Ovary (tissue), 7 donors: ENCODE measurements at regions not wholly inside any gene's neighbourhood (a gene's known extent, or its start where the extent isn't known, plus 50 kb on each side); places are given as distances from the start of the nearest gene placed in this dataset.
A peak's percentile ranks its signal among the peaks of the same experiment; 100 is the strongest.

Experiments
- DNase-seq, 5 donors: peaks; one replicate each; pipeline ENCODE4 v3.0.0-alpha.2; 2019 to 2020
- H3K27ac ChIP-seq, 2 donors: fragments of 200-600 bp; one replicate each; pipeline versions ENCODE4 v1.5.1 to v1.8.0; 2019 to 2022
- H3K27me3 ChIP-seq: fragments of 200-600 bp; one replicate; pipeline ENCODE4 v1.8.0; 2022
- H3K36me3 ChIP-seq: fragments of 200-600 bp; sonication (generic); one replicate; pipeline ENCODE4 v1.5.1; 2019
- H3K4me1 ChIP-seq: one replicate; pipeline ENCODE4 v1.8.1; 2013; ENCODE audit warnings: mild to moderate bottlenecking, moderate library complexity; ENCODE audit not compliant: insufficient read depth
- H3K4me3 ChIP-seq: fragments of 200-600 bp; sonication (generic); one replicate; pipeline ENCODE4 v1.5.1; 2017
- H3K9me3 ChIP-seq, 2 donors: fragments of 200-600 bp in 1 of 2; sonication (generic) in 1 of 2; one replicate each; pipeline versions ENCODE4 v1.5.1 to v1.8.1; 2013 to 2019; ENCODE audit warnings: mild to moderate bottlenecking in 1 of 2, moderate library complexity in 1 of 2
- CTCF ChIP-seq, 3 donors: fragments of 450-650 bp in 2 of 3; fragments of 200-600 bp in 1 of 3; IDR thresholded peaks; one replicate each; pipeline versions ENCODE4 v1.5.1 to v1.8.0; 2016 to 2022; ENCODE audit warnings: antibody characterized with exemption in 3 of 3, mild to moderate bottlenecking in 1 of 3
- EP300 ChIP-seq: sonication (generic); formaldehyde crosslinking; IDR thresholded peaks from one replicate; pipeline ENCODE4 v1.6.1; 2017; ENCODE audit warnings: antibody characterized with exemption
- POLR2A ChIP-seq: fragments of 450-650 bp; IDR thresholded peaks from one replicate; pipeline ENCODE4 v1.6.1; 2017; ENCODE audit warnings: antibody characterized with exemption, mild to moderate bottlenecking, moderate library complexity
- whole genome bisulfite sequencing, 3 donors: extraction: QIAGEN DNeasy Blood & Tissue Kit in 1 of 3; methylation state at CpG; one replicate each; pipeline versions ENCODE4 v1.1.5 to v1.1.7; 2013 to 2017; 5-methylcytosine and 5-hydroxymethylcytosine counted together
- intact Hi-C, 4 donors: fragments of 100-400 bp; cut with DNase I; formaldehyde crosslinking; loops; one replicate each; pipeline versions ENCODE4 v1.11.0 to v1.15.1; 2022 to 2023
- donor health status: DM: no; HTN: no; CAD: no; lungs with moderate emphysema.
- donor health status: DM: no; HTN: no; CAD: no.
- donor health status: Bipolar disorder and iron deficiency.
- donor health status: DM: no; HTN: no; CAD: no.
- donor health status: DM: yes; HTN: yes; CAD: no.

DNA sequence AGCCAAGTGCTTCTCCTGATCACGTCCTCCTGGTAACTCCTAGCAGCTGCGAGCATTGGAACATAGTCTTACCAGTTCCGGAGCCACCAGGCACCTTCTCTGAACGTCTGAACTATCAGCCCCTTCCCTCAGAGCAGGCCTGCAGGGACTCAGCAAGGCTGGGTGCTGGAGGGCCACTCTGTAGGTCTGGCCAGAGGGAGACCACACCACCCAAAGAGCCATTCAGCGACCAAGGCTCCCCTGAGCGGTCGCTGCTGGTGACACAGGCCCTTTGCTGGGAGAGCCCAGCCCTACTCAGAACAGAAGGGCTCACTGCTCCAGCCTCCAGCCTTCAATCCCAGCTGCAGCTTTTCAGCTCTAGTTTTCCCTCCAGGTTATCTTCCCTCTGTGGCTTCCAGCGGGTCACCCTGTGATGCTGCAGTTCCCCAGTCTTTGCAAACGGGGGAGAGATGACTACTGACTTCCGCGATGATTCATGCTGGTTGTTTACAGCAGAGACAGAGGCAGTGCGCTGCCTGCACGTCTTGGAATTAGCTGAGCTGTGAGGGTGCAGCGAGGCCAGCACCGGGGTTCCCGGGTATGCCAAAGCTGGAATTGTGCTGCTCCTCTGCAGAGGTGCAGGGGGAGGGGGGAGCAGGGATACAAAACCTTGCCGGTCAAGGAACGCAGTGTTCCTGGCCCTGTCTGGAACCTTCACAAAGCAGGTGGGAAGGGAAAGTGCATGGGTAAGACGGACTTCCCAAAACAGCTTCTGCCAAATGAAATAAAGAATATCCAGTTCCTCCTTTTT is 161.4 kb downstream of the LY86 start:
- H3K4me1 ChIP-seq = peaks cover 9% of the 10 kb centered on the region
- WGBS, 3 donors = 13 to 24% (median 17%) methylated on average over 19 of the region's 19 CpGs
- DNase-seq = peak; percentile 83 to 88 (median 84)
- intact Hi-C loops = no loop called here
- no peaks in the 10 kb centered on the region for H3K27me3 ChIP-seq
- peak overlapping the region in 1 of 2 donors; percentile 47 for H3K27ac ChIP-seq
- no peak overlapping the region for H3K4me3 ChIP-seq
- H3K9me3 ChIP-seq = no peaks in the 10 kb centered on the region
- no peaks in the 10 kb centered on the region for H3K36me3 ChIP-seq
- TF ChIP-seq EP300 (no peak), POLR2A (no peak), CTCF (IDR thresholded peaks at IDR 0.05) (no peak)

GRCh38 chr6:6750594-6751265 is 162.2 kb downstream of the LY86 start:
- WGBS, 3 donors = 75 to 86% (median 85%) methylated on average over 10 of the region's 10 CpGs
- intact Hi-C loops = no loop called here
- no peak overlapping the region for H3K27ac ChIP-seq

DNA sequence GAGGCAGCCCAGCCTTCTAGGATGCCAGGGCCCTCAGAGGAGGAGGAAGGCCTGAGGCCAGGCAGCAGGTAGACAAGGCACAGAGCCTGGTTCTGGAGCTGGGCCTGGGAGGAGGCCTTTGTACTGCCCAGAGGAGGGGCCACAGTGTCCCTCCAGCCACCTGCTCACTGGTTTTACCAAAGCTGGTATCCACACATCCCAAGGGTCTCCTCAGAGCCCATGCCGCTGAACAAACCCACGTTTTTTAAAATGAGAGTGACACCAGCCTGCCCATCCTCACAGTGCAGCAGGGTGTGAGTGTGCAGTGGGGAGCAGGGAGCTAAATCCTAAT is 162.7 kb downstream of the LY86 start:
- H3K27ac ChIP-seq = no peak overlapping the region
- WGBS, 3 donors = 85 to 97% (median 91%) methylated on average over 2 of the region's 2 CpGs
- H3K4me3 ChIP-seq = no peak overlapping the region
- TF ChIP-seq CTCF (IDR thresholded peaks at IDR 0.05) (no peak), POLR2A (no peak), EP300 (no peak)
- no peaks in the 10 kb centered on the region for H3K9me3 ChIP-seq
- no peaks in the 10 kb centered on the region for H3K36me3 ChIP-seq
- no peaks in the 10 kb centered on the region for H3K27me3 ChIP-seq
- DNase-seq = no peak
- intact Hi-C loops = no loop called here
- peaks cover 9% of the 10 kb centered on the region for H3K4me1 ChIP-seq

More at GRCh38 chr6:6750594-6751265, 162.2 kb downstream of the LY86 start:
- TF ChIP-seq POLR2A (no peak), CTCF (IDR thresholded peaks at IDR 0.05) (no peak), EP300 (no peak)
- Histone ChIP-seq H3K36me3 (no peaks in the 10 kb centered on the region), H3K4me1 (peaks cover 9% of the 10 kb centered on the region), H3K9me3 (no peaks in the 10 kb centered on the region), H3K4me3 (no peak overlapping the region), H3K27me3 (no peaks in the 10 kb centered on the region)
- DNase-seq = peak in 2 of 5 donors; percentile 37 to 47

DNA sequence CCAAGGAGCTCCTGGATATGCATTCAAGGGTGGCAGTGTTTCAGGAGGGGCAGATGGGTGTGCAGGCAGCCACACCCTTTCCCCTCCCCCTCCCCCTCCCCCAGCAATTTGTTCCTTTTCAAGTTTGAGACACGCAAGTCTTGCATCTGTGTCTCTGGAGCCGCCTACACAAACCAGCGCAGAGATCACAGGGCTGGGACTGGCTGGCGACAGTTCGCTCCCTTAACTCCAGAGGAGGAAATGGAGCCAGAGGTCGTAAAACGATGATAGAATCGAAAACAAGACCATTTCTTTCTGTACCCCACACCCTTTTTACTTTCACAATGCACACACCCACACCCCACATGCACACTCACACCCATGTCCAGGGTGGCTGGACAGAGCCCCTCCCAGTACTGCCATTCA is 163.1 kb downstream of the LY86 start:
- no peaks in the 10 kb centered on the region for H3K36me3 ChIP-seq
- no peak overlapping the region for H3K27ac ChIP-seq
- peaks cover 9% of the 10 kb centered on the region for H3K4me1 ChIP-seq
- H3K27me3 ChIP-seq = no peaks in the 10 kb centered on the region
- intact Hi-C loops = no loop called here
- no peak overlapping the region for H3K4me3 ChIP-seq
- no peak for DNase-seq
- no peaks in the 10 kb centered on the region for H3K9me3 ChIP-seq
- TF ChIP-seq EP300 (no peak), CTCF (IDR thresholded peaks at IDR 0.05) (no peak), POLR2A (no peak)
- 54 to 66% (median 59%) methylated on average over 8 of the region's 8 CpGs for WGBS, 3 donors
